Panc1 (cell line): ENCODE measurements at regions not wholly inside any gene's neighbourhood (a gene's known extent, or its start where the extent isn't known, plus 50 kb on each side); places are given as distances from the start of the nearest gene placed in this dataset.

Experiments
- TCF7L2 ChIP-seq: IDR thresholded peaks from 2 replicates; pipeline ENCODE4 v1.6.1; 2011; ENCODE audit warnings: mild to moderate bottlenecking, low read depth, low read length, inconsistent platforms
- TF ChIP-seq, protein P1 (sequence below): fragments of 450-650 bp; IDR thresholded peaks from 2 replicates; pipeline ENCODE4 v1.5.1; 2017; ENCODE audit warnings: mild to moderate bottlenecking

DNA sequence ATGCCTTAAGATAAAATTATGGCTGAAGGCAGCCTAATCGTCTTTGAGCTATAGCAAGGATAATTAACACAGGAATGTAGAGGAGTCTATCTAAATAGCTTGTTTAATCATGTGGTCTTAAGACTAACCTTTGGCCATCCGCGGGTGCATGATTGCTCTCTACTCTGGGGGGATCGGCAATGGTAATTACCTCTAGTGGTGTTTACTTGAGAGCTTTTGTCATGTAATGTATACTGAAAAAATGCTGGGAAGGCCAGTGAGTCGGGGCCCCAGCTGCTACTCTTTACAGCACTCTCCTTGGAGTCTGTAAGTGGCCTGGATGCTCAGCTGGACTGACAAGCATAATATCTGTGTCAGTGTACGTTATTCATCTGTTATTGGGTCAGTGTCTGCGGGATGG, 65.5 kb upstream of the GNPDA2 start:
- TF ChIP-seq, protein P1, sequence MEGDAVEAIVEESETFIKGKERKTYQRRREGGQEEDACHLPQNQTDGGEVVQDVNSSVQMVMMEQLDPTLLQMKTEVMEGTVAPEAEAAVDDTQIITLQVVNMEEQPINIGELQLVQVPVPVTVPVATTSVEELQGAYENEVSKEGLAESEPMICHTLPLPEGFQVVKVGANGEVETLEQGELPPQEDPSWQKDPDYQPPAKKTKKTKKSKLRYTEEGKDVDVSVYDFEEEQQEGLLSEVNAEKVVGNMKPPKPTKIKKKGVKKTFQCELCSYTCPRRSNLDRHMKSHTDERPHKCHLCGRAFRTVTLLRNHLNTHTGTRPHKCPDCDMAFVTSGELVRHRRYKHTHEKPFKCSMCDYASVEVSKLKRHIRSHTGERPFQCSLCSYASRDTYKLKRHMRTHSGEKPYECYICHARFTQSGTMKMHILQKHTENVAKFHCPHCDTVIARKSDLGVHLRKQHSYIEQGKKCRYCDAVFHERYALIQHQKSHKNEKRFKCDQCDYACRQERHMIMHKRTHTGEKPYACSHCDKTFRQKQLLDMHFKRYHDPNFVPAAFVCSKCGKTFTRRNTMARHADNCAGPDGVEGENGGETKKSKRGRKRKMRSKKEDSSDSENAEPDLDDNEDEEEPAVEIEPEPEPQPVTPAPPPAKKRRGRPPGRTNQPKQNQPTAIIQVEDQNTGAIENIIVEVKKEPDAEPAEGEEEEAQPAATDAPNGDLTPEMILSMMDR: no peak
- TF ChIP-seq TCF7L2: no peak
